Ovary (tissue), 3 donors: ENCODE measurements at regions not wholly inside any gene's neighbourhood (a gene's known extent, or its start where the extent isn't known, plus 50 kb on each side); places are given as distances from the start of the nearest gene placed in this dataset.

Source experiments
- EP300 ChIP-seq: sonication (generic); formaldehyde crosslinking; IDR thresholded peaks from one replicate; pipeline ENCODE4 v1.6.1; 2017; ENCODE audit warnings: antibody characterized with exemption
- POLR2A ChIP-seq: fragments of 450-650 bp; IDR thresholded peaks from one replicate; pipeline ENCODE4 v1.6.1; 2017; ENCODE audit warnings: antibody characterized with exemption, mild to moderate bottlenecking, moderate library complexity
- TF ChIP-seq, protein P1 (sequence below), 3 donors: fragments of 450-650 bp in 2 of 3; fragments of 200-600 bp in 1 of 3; IDR thresholded peaks; one replicate each; pipeline versions ENCODE4 v1.5.1 to v1.8.0; 2016 to 2022; ENCODE audit warnings: antibody characterized with exemption in 3 of 3, mild to moderate bottlenecking in 1 of 3
- donor health status: DM: no; HTN: no; CAD: no.

GRCh38 chr10:94133239-94133638, 139.5 kb downstream of the PLCE1 start:
- TF ChIP-seq, protein P1, sequence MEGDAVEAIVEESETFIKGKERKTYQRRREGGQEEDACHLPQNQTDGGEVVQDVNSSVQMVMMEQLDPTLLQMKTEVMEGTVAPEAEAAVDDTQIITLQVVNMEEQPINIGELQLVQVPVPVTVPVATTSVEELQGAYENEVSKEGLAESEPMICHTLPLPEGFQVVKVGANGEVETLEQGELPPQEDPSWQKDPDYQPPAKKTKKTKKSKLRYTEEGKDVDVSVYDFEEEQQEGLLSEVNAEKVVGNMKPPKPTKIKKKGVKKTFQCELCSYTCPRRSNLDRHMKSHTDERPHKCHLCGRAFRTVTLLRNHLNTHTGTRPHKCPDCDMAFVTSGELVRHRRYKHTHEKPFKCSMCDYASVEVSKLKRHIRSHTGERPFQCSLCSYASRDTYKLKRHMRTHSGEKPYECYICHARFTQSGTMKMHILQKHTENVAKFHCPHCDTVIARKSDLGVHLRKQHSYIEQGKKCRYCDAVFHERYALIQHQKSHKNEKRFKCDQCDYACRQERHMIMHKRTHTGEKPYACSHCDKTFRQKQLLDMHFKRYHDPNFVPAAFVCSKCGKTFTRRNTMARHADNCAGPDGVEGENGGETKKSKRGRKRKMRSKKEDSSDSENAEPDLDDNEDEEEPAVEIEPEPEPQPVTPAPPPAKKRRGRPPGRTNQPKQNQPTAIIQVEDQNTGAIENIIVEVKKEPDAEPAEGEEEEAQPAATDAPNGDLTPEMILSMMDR (IDR thresholded peaks at IDR 0.05): no peak
- no peak for TF ChIP-seq POLR2A
- no peak for TF ChIP-seq EP300
